ENCODE measurements at regions not wholly inside any gene's neighbourhood (a gene's known extent, or its start where the extent isn't known, plus 50 kb on each side); places are given as distances from the start of the nearest gene placed in this dataset.

GRCh38 chr6:115319823-115320222 lies 740.9 kb downstream of the FRK start:
- Histone ChIP-seq H4K20me1 (replicated peaks; ENCODE audit: insufficient read depth) (no peaks in the 10 kb centered on the region), H3K36me3 (ENCODE audit: insufficient read depth) (no peaks in the 10 kb centered on the region), H2AFZ (no peak overlapping the region), H3K27ac (ENCODE audit: low read depth) (no peak overlapping the region), H3K27me3 (ENCODE audit: insufficient read depth) (no peaks in the 10 kb centered on the region), H3K9me2 (ENCODE audit: insufficient read depth) (no peaks in the 10 kb centered on the region), H3K4me2 (no peak overlapping the region), H3K4me1 (ENCODE audit: insufficient read depth) (no peaks in the 10 kb centered on the region), H3K79me2 (replicated peaks; ENCODE audit: insufficient read depth) (no peaks in the 10 kb centered on the region), H3F3A (replicated peaks; ENCODE audit: low read depth) (no peaks in the 10 kb centered on the region), H3K4me3 (no peak overlapping the region)
- Mint-ChIP-seq H3K27ac (no peak overlapping the region), H3K4me3 (no peak overlapping the region), H3K36me3 (ENCODE audit: low read depth) (no peaks in the 10 kb centered on the region), H3K27me3 (ENCODE audit: insufficient read depth, low read depth, poor library complexity) (no peaks in the 10 kb centered on the region), H3K9me3 (no peaks in the 10 kb centered on the region), H3K4me1 (peaks cover 7% of the 10 kb centered on the region; the same call in 2 of the 3 replicates)
- ATAC-seq (no peak), DNase-seq (ENCODE audit: low spot score) (no peak)
- TF ChIP-seq REST (IDR thresholded peaks at IDR 0.05; ENCODE audit: unreplicated experiment) (no peak), EZH2 (IDR thresholded peaks at IDR 0.05; ENCODE audit: low read depth, unreplicated experiment) (no peak), ETS1 (IDR thresholded peaks at IDR 0.05) (no peak), JUNB (IDR thresholded peaks at IDR 0.05; ENCODE audit: unreplicated experiment) (no peak), ZNF462 (CRISPR knock-in tag; IDR thresholded peaks at IDR 0.05) (no peak), POLR2AphosphoS5 (IDR thresholded peaks at IDR 0.05; ENCODE audit: low read depth) (no peak), ZNF114 (CRISPR knock-in tag; IDR thresholded peaks at IDR 0.05) (no peak), CTCF (conservative IDR thresholded peaks at IDR 0.05; ENCODE audit: low read depth in 2 of 2) (no peak), EZH2phosphoT487 (IDR thresholded peaks at IDR 0.05; ENCODE audit: unreplicated experiment) (no peak), STAT1 (IDR thresholded peaks at IDR 0.05; ENCODE audit: unreplicated experiment) (no peak), CREB1 (CRISPR knock-in tag; IDR thresholded peaks at IDR 0.05; ENCODE audit: low read depth) (no peak), ZNF331 (CRISPR knock-in tag; IDR thresholded peaks at IDR 0.05; ENCODE audit: low read depth) (no peak), NANOG (IDR thresholded peaks at IDR 0.05; ENCODE audit: borderline replicate concordance) (no peak)

All from GM23338 (cell line).